Liver (tissue), 8 donors: ENCODE measurements at regions not wholly inside any gene's neighbourhood (a gene's known extent, or its start where the extent isn't known, plus 50 kb on each side); places are given as distances from the start of the nearest gene placed in this dataset.

ENCODE experiments used
- DNase-seq: peaks from one replicate; pipeline ENCODE4 v3.0.0-alpha.2; 2017; ENCODE audit warnings: low spot score
- H3K27ac ChIP-seq, 2 donors: one replicate each; pipeline ENCODE4 v1.7.0; 2013; ENCODE audit warnings: inconsistent platforms in 2 of 2, low read length in 2 of 2, control low read depth in 1 of 2, low read depth in 1 of 2, mild to moderate bottlenecking in 1 of 2
- H3K27me3 ChIP-seq, 4 donors: one replicate each; pipeline versions ENCODE4 v1.6.1 to v1.7.0; 2013; ENCODE audit warnings: low read length in 3 of 4, inconsistent platforms in 1 of 4, mild to moderate bottlenecking in 1 of 4, moderate library complexity in 1 of 4; ENCODE audit not compliant: control insufficient read depth in 4 of 4, insufficient read depth in 4 of 4
- H3K36me3 ChIP-seq, 4 donors: one replicate each; pipeline versions ENCODE4 v1.6.1 to v1.7.0; 2013; ENCODE audit warnings: low read length in 3 of 4, mild to moderate bottlenecking in 3 of 4, low read depth in 1 of 4, moderate library complexity in 1 of 4; ENCODE audit not compliant: control insufficient read depth in 4 of 4, insufficient read depth in 3 of 4
- H3K4me1 ChIP-seq, 4 donors: one replicate each; pipeline versions ENCODE4 v1.6.1 to v1.7.0; 2013; ENCODE audit warnings: low read length in 3 of 4, mild to moderate bottlenecking in 3 of 4, moderate library complexity in 1 of 4; ENCODE audit not compliant: control insufficient read depth in 4 of 4, insufficient read depth in 4 of 4
- H3K4me3 ChIP-seq, 3 donors: one replicate each; pipeline versions ENCODE4 v1.6.1 to v1.7.0; 2013; ENCODE audit warnings: low read length in 3 of 3, control low read depth in 1 of 3, low read depth in 1 of 3, mild to moderate bottlenecking in 1 of 3
- H3K9ac ChIP-seq, 2 donors: one replicate each; pipeline ENCODE4 v1.7.0; 2013; ENCODE audit warnings: low read length in 2 of 2, mild to moderate bottlenecking in 2 of 2, moderate library complexity in 2 of 2, control low read depth in 1 of 2, low read depth in 1 of 2
- H3K9me3 ChIP-seq, 4 donors: one replicate each; pipeline versions ENCODE4 v1.6.1 to v1.7.0; 2013; ENCODE audit warnings: low read length in 3 of 4; ENCODE audit not compliant: control insufficient read depth in 4 of 4
- EGR1 ChIP-seq, 2 donors: IDR thresholded peaks; 2 replicates each; pipeline ENCODE4 v1.6.1; 2016 to 2018; ENCODE audit warnings: antibody characterized with exemption in 2 of 2, low read depth in 2 of 2
- FOXA1 ChIP-seq: IDR thresholded peaks from 2 replicates; pipeline ENCODE4 v1.6.1; 2016; ENCODE audit warnings: antibody characterized with exemption
- FOXA2 ChIP-seq: IDR thresholded peaks from 2 replicates; pipeline ENCODE4 v1.6.1; 2016; ENCODE audit warnings: antibody characterized with exemption
- GABPA ChIP-seq, 2 donors: IDR thresholded peaks in 1 of 2; conservative IDR thresholded peaks in 1 of 2; 2 replicates each; pipeline ENCODE4 v1.6.1; 2016; ENCODE audit warnings: antibody characterized with exemption in 2 of 2, mild to moderate bottlenecking in 1 of 2, moderate library complexity in 1 of 2
- HNF4A ChIP-seq, 2 donors: conservative IDR thresholded peaks; 2 replicates each; pipeline ENCODE4 v1.6.1; 2016; ENCODE audit warnings: antibody characterized with exemption in 2 of 2, mild to moderate bottlenecking in 2 of 2
- HNF4G ChIP-seq: IDR thresholded peaks from 2 replicates; pipeline ENCODE4 v1.6.1; 2016; ENCODE audit warnings: antibody characterized with exemption
- JUND ChIP-seq, 2 donors: IDR thresholded peaks; 2 replicates each; pipeline ENCODE4 v1.6.1; 2016; ENCODE audit warnings: antibody characterized with exemption in 2 of 2
- NR2F2 ChIP-seq: IDR thresholded peaks from 2 replicates; pipeline ENCODE4 v1.6.1; 2016; ENCODE audit warnings: antibody characterized with exemption
- RAD21 ChIP-seq, 2 donors: IDR thresholded peaks; 2 replicates each; pipeline ENCODE4 v1.6.1; 2016; ENCODE audit warnings: antibody characterized with exemption in 2 of 2, mild to moderate bottlenecking in 2 of 2
- RXRA ChIP-seq, 2 donors: IDR thresholded peaks; 2 replicates each; pipeline ENCODE4 v1.6.1; 2017 to 2018; ENCODE audit warnings: antibody characterized with exemption in 2 of 2, mild to moderate bottlenecking in 1 of 2
- SP1 ChIP-seq: IDR thresholded peaks from 2 replicates; pipeline ENCODE4 v1.6.1; 2018; ENCODE audit warnings: antibody characterized with exemption, mild to moderate bottlenecking
- TAF1 ChIP-seq: conservative IDR thresholded peaks from 2 replicates; pipeline ENCODE4 v1.6.1; 2016; ENCODE audit warnings: antibody characterized with exemption, mild to moderate bottlenecking
- YY1 ChIP-seq: IDR thresholded peaks from 2 replicates; pipeline ENCODE4 v1.6.1; 2016; ENCODE audit warnings: antibody characterized with exemption, mild to moderate bottlenecking
- WGBS: extraction: QIAGEN DNeasy Blood & Tissue Kit; methylation state at CpG from one replicate; pipeline ENCODE4 v1.1.7; 2013; 5-methylcytosine and 5-hydroxymethylcytosine counted together
- TF ChIP-seq, protein P1 (sequence below): fragments of 150-350 bp; IDR thresholded peaks from 2 replicates; pipeline ENCODE4 v1.5.1; 2017; ENCODE audit warnings: improper control_type of control experiment, low read depth, low read length; ENCODE audit not compliant: missing input control
- TF ChIP-seq, protein P2 (sequence below): IDR thresholded peaks from 2 replicates; pipeline ENCODE4 v1.6.1; 2016; ENCODE audit warnings: antibody characterized with exemption
- TF ChIP-seq, protein P3 (sequence below): IDR thresholded peaks from 2 replicates; pipeline ENCODE4 v1.6.1; 2016; ENCODE audit warnings: antibody characterized with exemption
- TF ChIP-seq, protein P4 (sequence below): IDR thresholded peaks from 2 replicates; pipeline ENCODE4 v1.6.1; 2016; ENCODE audit warnings: antibody characterized with exemption
- TF ChIP-seq, protein P5 (sequence below): IDR thresholded peaks from 2 replicates; pipeline ENCODE4 v1.6.1; 2016; ENCODE audit warnings: antibody characterized with exemption, mild to moderate bottlenecking
- donor health status: healthy.
- donor health status: healthy.
- donor health status: healthy.
- donor health status: healthy.
- donor health status: healthy.

DNA sequence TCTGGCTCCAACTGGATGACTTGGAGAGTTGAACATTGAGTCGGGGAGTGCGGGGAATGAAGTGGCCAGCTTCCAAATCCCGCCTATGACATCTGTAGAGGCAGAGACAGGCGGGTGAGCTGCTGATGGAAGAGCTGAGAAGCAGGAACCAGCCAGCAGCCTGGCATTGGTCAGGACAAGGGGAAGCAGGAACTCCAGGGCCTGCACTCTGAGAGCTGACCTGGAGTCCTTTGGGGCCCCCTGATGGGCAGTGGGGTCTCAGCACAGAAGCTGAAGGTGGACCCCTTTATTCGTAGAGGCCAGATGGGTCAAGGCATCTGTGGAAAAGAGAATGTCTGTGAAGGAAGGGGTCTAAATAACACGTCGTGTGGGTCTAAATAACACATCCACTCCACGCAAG lies 57.0 kb downstream of the SEC61G start:
- H3K4me3 ChIP-seq = no peak overlapping the region
- H3K36me3 ChIP-seq = no peaks in the 10 kb centered on the region
- DNase-seq = no peak
- H3K9me3 ChIP-seq = peaks cover 0 to 6% (median 1%) of the 10 kb centered on the region in 4 donors
- no peak overlapping the region for H3K9ac ChIP-seq
- WGBS = 80% methylated on average over 8 of the region's 8 CpGs
- TF ChIP-seq YY1 = no peak
- no peak for TF ChIP-seq RXRA (IDR thresholded peaks at IDR 0.05)
- TF ChIP-seq, protein P1, sequence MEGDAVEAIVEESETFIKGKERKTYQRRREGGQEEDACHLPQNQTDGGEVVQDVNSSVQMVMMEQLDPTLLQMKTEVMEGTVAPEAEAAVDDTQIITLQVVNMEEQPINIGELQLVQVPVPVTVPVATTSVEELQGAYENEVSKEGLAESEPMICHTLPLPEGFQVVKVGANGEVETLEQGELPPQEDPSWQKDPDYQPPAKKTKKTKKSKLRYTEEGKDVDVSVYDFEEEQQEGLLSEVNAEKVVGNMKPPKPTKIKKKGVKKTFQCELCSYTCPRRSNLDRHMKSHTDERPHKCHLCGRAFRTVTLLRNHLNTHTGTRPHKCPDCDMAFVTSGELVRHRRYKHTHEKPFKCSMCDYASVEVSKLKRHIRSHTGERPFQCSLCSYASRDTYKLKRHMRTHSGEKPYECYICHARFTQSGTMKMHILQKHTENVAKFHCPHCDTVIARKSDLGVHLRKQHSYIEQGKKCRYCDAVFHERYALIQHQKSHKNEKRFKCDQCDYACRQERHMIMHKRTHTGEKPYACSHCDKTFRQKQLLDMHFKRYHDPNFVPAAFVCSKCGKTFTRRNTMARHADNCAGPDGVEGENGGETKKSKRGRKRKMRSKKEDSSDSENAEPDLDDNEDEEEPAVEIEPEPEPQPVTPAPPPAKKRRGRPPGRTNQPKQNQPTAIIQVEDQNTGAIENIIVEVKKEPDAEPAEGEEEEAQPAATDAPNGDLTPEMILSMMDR = no peak
- no peak for TF ChIP-seq RAD21 (IDR thresholded peaks at IDR 0.05)
- TF ChIP-seq EGR1 (IDR thresholded peaks at IDR 0.05; ENCODE audit: low read depth in 2 of 2) = no peak
- TF ChIP-seq, protein P2, sequence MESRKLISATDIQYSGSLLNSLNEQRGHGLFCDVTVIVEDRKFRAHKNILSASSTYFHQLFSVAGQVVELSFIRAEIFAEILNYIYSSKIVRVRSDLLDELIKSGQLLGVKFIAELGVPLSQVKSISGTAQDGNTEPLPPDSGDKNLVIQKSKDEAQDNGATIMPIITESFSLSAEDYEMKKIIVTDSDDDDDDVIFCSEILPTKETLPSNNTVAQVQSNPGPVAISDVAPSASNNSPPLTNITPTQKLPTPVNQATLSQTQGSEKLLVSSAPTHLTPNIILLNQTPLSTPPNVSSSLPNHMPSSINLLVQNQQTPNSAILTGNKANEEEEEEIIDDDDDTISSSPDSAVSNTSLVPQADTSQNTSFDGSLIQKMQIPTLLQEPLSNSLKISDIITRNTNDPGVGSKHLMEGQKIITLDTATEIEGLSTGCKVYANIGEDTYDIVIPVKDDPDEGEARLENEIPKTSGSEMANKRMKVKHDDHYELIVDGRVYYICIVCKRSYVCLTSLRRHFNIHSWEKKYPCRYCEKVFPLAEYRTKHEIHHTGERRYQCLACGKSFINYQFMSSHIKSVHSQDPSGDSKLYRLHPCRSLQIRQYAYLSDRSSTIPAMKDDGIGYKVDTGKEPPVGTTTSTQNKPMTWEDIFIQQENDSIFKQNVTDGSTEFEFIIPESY = no peak
- TF ChIP-seq, protein P3, sequence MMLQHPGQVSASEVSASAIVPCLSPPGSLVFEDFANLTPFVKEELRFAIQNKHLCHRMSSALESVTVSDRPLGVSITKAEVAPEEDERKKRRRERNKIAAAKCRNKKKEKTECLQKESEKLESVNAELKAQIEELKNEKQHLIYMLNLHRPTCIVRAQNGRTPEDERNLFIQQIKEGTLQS = no peak
- TF ChIP-seq HNF4G = no peak
- TF ChIP-seq, protein P4, sequence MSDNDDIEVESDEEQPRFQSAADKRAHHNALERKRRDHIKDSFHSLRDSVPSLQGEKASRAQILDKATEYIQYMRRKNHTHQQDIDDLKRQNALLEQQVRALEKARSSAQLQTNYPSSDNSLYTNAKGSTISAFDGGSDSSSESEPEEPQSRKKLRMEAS = no peak
- no peak for TF ChIP-seq NR2F2
- TF ChIP-seq FOXA2 = no peak
- TF ChIP-seq, protein P5, sequence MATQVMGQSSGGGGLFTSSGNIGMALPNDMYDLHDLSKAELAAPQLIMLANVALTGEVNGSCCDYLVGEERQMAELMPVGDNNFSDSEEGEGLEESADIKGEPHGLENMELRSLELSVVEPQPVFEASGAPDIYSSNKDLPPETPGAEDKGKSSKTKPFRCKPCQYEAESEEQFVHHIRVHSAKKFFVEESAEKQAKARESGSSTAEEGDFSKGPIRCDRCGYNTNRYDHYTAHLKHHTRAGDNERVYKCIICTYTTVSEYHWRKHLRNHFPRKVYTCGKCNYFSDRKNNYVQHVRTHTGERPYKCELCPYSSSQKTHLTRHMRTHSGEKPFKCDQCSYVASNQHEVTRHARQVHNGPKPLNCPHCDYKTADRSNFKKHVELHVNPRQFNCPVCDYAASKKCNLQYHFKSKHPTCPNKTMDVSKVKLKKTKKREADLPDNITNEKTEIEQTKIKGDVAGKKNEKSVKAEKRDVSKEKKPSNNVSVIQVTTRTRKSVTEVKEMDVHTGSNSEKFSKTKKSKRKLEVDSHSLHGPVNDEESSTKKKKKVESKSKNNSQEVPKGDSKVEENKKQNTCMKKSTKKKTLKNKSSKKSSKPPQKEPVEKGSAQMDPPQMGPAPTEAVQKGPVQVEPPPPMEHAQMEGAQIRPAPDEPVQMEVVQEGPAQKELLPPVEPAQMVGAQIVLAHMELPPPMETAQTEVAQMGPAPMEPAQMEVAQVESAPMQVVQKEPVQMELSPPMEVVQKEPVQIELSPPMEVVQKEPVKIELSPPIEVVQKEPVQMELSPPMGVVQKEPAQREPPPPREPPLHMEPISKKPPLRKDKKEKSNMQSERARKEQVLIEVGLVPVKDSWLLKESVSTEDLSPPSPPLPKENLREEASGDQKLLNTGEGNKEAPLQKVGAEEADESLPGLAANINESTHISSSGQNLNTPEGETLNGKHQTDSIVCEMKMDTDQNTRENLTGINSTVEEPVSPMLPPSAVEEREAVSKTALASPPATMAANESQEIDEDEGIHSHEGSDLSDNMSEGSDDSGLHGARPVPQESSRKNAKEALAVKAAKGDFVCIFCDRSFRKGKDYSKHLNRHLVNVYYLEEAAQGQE = no peak
- no peak for TF ChIP-seq HNF4A (conservative IDR thresholded peaks at IDR 0.05)
- no peak for TF ChIP-seq FOXA1
- no peak for TF ChIP-seq JUND (IDR thresholded peaks at IDR 0.05)
- no peak for TF ChIP-seq TAF1
- TF ChIP-seq SP1 = no peak
- TF ChIP-seq GABPA (IDR thresholded peaks at IDR 0.05 in 1 of 2, conservative IDR thresholded peaks at IDR 0.05 in 1 of 2) = no peak
- H3K27ac ChIP-seq = no peak overlapping the region
- H3K4me1 ChIP-seq = no peaks in the 10 kb centered on the region
- no peaks in the 10 kb centered on the region for H3K27me3 ChIP-seq

DNA sequence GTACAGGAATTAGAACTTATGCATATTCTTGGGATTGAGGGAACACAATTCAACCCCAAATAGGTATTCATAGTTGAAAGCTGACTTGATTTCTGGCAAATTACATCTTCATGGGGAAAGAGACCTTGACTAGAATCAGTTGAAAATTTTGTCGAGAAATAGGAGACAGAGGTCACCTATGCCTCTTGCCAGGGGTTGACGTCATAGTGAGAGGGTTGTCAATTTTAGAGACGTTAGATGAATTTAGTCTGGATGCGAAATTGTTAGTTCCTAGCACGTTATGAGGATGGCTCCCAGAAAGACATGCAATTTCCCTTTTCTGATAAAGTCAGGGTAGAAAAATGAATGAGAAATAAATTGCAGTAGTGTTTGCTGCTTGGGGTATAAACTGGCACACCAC lies 59.3 kb downstream of the SEC61G start:
- H3K27me3 ChIP-seq = no peaks in the 10 kb centered on the region
- no peak for DNase-seq
- H3K27ac ChIP-seq = no peak overlapping the region
- H3K36me3 ChIP-seq = no peaks in the 10 kb centered on the region
- no peak overlapping the region for H3K4me3 ChIP-seq
- WGBS = 52% methylated on average over 5 of the region's 5 CpGs
- H3K9me3 ChIP-seq = peaks cover 0 to 6% (median 1%) of the 10 kb centered on the region in 4 donors
- H3K4me1 ChIP-seq = no peaks in the 10 kb centered on the region
- no peak overlapping the region for H3K9ac ChIP-seq
- TF ChIP-seq HNF4A (conservative IDR thresholded peaks at IDR 0.05) (no peak), GABPA (IDR thresholded peaks at IDR 0.05 in 1 of 2, conservative IDR thresholded peaks at IDR 0.05 in 1 of 2) (no peak), EGR1 (IDR thresholded peaks at IDR 0.05; ENCODE audit: low read depth in 2 of 2) (no peak), SP1 (no peak), HNF4G (no peak), NR2F2 (no peak), FOXA1 (no peak), RXRA (IDR thresholded peaks at IDR 0.05) (no peak)
- TF ChIP-seq, protein P3 = no peak
- TF ChIP-seq, protein P2 = no peak
- TF ChIP-seq, protein P1 = no peak
- TF ChIP-seq, protein P4 = no peak
